ENCODE measurements at regions not wholly inside any gene's neighbourhood (a gene's known extent, or its start where the extent isn't known, plus 50 kb on each side); places are given as distances from the start of the nearest gene placed in this dataset.

GRCh38 chr4:19615086-19615689, 636.5 kb upstream of the SLIT2 start:
- TF ChIP-seq CTCF (IDR thresholded peaks at IDR 0.05; ENCODE audit: insufficient read depth, low read length, poor library complexity, severe bottlenecking) (no peak), EZH2phosphoT487 (conservative IDR thresholded peaks at IDR 0.05; ENCODE audit: low read length) (no peak)

Measured in SU-DHL-6 (cell line).